ENCODE measurements at regions not wholly inside any gene's neighbourhood (a gene's known extent, or its start where the extent isn't known, plus 50 kb on each side); places are given as distances from the start of the nearest gene placed in this dataset.

DNA sequence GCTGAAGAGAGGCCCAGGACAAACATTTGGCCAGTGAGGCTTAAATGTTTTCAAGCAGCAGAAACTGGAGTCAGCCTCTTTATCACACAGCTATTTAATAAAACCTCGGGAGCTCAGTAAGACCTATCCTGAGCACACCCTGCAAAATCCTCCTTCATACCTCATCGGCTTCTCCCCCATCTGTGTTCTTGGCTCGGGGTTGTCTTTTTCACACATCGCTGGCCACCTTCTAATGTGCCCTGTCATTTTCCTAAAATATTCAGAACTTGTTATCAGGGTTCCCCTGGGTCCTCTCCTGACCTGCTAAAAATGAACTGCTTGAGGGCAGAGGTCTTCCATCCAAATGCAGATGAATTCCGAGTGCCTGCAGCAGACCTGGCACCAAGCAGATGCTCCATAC lies 310.3 kb upstream of the AKR1E2 start:
- DNase-seq (ENCODE audit: low read depth) = no peak
- no peak overlapping the region for H3K4me3 ChIP-seq (ENCODE audit: low read depth, low read length)
- TF ChIP-seq, protein P1, sequence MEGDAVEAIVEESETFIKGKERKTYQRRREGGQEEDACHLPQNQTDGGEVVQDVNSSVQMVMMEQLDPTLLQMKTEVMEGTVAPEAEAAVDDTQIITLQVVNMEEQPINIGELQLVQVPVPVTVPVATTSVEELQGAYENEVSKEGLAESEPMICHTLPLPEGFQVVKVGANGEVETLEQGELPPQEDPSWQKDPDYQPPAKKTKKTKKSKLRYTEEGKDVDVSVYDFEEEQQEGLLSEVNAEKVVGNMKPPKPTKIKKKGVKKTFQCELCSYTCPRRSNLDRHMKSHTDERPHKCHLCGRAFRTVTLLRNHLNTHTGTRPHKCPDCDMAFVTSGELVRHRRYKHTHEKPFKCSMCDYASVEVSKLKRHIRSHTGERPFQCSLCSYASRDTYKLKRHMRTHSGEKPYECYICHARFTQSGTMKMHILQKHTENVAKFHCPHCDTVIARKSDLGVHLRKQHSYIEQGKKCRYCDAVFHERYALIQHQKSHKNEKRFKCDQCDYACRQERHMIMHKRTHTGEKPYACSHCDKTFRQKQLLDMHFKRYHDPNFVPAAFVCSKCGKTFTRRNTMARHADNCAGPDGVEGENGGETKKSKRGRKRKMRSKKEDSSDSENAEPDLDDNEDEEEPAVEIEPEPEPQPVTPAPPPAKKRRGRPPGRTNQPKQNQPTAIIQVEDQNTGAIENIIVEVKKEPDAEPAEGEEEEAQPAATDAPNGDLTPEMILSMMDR (IDR thresholded peaks at IDR 0.05; ENCODE audit: low read depth, low read length) = no peak
- TF ChIP-seq POLR2A (IDR thresholded peaks at IDR 0.05; ENCODE audit: extremely low read depth, insufficient read length) (no peak), MYC (IDR thresholded peaks at IDR 0.05; ENCODE audit: low read depth, low read length) (no peak)
- TF ChIP-seq, protein P2, sequence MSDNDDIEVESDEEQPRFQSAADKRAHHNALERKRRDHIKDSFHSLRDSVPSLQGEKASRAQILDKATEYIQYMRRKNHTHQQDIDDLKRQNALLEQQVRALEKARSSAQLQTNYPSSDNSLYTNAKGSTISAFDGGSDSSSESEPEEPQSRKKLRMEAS (IDR thresholded peaks at IDR 0.05; ENCODE audit: low read depth, low read length) = no peak

DNA sequence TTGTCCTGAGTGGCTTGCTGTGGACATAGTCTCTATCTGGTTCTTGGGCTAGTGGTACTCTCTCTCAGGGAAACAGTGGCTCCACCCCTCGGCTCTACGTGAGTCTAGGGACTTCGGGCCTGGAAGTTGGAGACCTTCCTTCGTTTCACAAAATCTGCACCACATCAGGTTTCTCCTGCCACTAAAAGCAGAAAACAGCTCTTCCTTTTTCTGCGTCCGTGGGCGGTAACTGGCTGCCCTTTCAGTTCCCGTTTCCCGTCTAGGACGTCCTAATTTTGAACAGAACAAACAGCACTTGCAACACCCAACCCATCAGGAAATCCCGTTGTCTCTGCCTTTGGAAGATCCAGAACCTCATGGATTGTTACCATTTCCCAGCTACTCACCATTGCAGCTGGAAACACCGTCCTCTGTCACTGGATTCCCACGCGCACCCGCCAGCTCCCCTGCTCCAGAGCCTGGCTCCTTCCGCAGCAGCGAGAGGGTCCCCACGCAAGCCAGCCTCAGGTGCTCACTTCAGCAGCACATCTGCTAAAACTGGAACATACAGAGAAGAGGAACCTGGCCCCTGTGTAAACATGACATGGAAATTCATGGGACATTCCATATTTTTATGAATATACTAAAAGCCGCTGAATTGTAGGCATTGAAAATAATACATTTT lies 311.4 kb upstream of the AKR1E2 start:
- H3K4me3 ChIP-seq (ENCODE audit: low read depth, low read length) = no peak overlapping the region
- DNase-seq (ENCODE audit: low read depth) = peak; percentile 69
- TF ChIP-seq, protein P1 (IDR thresholded peaks at IDR 0.05; ENCODE audit: low read depth, low read length) = no peak
- TF ChIP-seq POLR2A (IDR thresholded peaks at IDR 0.05; ENCODE audit: extremely low read depth, insufficient read length) (no peak), MYC (IDR thresholded peaks at IDR 0.05; ENCODE audit: low read depth, low read length) (no peak)
- TF ChIP-seq, protein P2 (IDR thresholded peaks at IDR 0.05; ENCODE audit: low read depth, low read length) = no peak

DNA sequence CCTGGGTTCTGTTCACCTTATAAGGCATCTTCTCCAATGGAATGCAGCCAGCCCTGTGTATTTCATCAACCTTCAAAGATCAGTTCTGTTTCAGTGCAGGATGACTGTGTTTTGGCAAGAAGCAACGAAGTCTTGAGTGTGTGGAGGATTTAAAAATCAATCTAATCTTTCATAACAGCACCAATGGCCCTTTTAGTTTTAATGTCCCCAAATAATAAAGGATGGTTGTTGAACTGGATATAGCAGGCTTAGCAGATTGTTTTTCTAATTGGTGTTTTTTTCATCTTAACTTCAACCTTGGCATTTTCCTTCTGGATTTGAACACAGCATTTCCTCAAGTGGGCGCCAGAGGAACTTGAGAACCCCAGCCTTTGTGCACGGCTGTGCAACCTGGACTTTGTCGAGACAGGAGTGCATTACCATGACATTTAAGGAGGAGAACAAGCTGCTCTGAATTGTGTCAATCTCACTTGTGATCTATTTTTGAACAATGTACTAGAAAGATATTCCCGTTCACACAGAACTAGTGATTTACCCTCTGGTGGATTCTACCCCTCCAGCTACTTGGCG lies 313.3 kb upstream of the AKR1E2 start:
- no peak overlapping the region for H3K4me3 ChIP-seq (ENCODE audit: low read depth, low read length)
- peak; percentile 34 for DNase-seq (ENCODE audit: low read depth)
- TF ChIP-seq, protein P1 (IDR thresholded peaks at IDR 0.05; ENCODE audit: low read depth, low read length) = peak; percentile 20
- TF ChIP-seq, protein P2 (IDR thresholded peaks at IDR 0.05; ENCODE audit: low read depth, low read length) = no peak

DNA sequence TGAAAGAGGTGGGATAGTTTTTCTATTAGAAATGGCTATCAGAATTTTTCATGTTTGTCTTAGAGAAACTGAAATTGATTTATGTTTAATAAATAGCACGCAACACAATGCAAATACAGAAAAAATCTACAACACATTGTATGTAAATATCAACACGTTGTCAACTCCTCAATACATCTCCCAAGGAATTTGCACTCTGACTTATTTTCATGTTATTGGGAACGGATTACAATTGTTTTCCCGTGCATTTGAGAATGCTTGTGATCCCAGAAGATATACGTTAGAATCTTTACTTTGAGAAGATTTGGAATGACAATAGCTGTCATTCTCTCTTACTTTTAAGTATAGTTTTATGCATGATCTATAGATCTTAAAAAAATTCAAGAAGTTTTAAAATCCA lies 313.8 kb upstream of the AKR1E2 start:
- no peak for DNase-seq (ENCODE audit: low read depth)

DNA sequence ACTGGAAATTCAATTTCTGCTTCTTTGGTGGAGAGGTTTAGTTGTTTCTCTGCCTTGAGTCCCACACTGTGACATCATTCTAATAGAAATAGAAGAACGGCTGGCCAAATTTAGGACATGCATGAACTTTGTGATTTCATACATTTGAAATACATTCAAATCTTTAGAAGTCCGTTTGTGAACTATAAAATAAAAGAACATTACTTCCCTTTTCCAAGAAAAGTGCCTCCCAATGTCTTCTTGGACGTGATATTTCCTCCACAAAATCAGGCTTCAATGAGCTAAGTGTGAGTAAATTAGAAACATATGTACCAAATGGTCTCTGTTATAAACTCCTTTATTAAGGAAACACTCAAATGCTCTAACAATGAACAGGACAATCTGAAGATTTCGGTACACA lies 314.5 kb upstream of the AKR1E2 start:
- no peak overlapping the region for H3K4me3 ChIP-seq (ENCODE audit: low read depth, low read length)

More for the DNA sequence above, 313.8 kb upstream of the AKR1E2 start:
- no peak overlapping the region for H3K4me3 ChIP-seq (ENCODE audit: low read depth, low read length)
- TF ChIP-seq POLR2A (IDR thresholded peaks at IDR 0.05; ENCODE audit: extremely low read depth, insufficient read length) (no peak), MYC (IDR thresholded peaks at IDR 0.05; ENCODE audit: low read depth, low read length) (no peak)
- TF ChIP-seq, protein P2 (IDR thresholded peaks at IDR 0.05; ENCODE audit: low read depth, low read length) = no peak
- TF ChIP-seq, protein P1 (IDR thresholded peaks at IDR 0.05; ENCODE audit: low read depth, low read length) = no peak

More for the DNA sequence above, 314.5 kb upstream of the AKR1E2 start:
- no peak for DNase-seq (ENCODE audit: low read depth)
- TF ChIP-seq MYC (IDR thresholded peaks at IDR 0.05; ENCODE audit: low read depth, low read length) = no peak
- no peak for TF ChIP-seq POLR2A (IDR thresholded peaks at IDR 0.05; ENCODE audit: extremely low read depth, insufficient read length)
- TF ChIP-seq, protein P1 (IDR thresholded peaks at IDR 0.05; ENCODE audit: low read depth, low read length) = no peak
- TF ChIP-seq, protein P2 (IDR thresholded peaks at IDR 0.05; ENCODE audit: low read depth, low read length) = no peak

Data from NB4 (cell line).